ENCODE measurements at regions not wholly inside any gene's neighbourhood (a gene's known extent, or its start where the extent isn't known, plus 50 kb on each side); places are given as distances from the start of the nearest gene placed in this dataset.

GRCh38 chr2:14513903-14514302 is 118.6 kb upstream of the LRATD1 start:
- no peak for TF ChIP-seq NR3C1 (IDR thresholded peaks at IDR 0.05)
- TF ChIP-seq CTCF (IDR thresholded peaks at IDR 0.05), result no peak
- no peak for TF ChIP-seq SMC3 (IDR thresholded peaks at IDR 0.05)
- no peak for TF ChIP-seq RFX5 (IDR thresholded peaks at IDR 0.05)
- TF ChIP-seq MAFK (IDR thresholded peaks at IDR 0.05; ENCODE audit: partially characterized antibody), result no peak
- no peak for TF ChIP-seq POLR2A (IDR thresholded peaks at IDR 0.05; ENCODE audit: low read length)
- TF ChIP-seq MAX (IDR thresholded peaks at IDR 0.05), result no peak
- TF ChIP-seq EP300 (IDR thresholded peaks at IDR 0.05), result no peak
- no peak for TF ChIP-seq CBX2 (IDR thresholded peaks at IDR 0.05; ENCODE audit: borderline replicate concordance, low read depth)

All from A549 (cell line).